Choroid plexus epithelial cell (primary cell): ENCODE measurements at regions not wholly inside any gene's neighbourhood (a gene's known extent, or its start where the extent isn't known, plus 50 kb on each side); places are given as distances from the start of the nearest gene placed in this dataset.

Experiments
- DNase-seq: peaks from one replicate; pipeline ENCODE4 v3.0.0-alpha.2; 2010; ENCODE audit warnings: low read depth
- H3K4me3 ChIP-seq: 2 replicates; pipeline ENCODE4 v1.5.1; 2011; ENCODE audit warnings: low read depth, mild to moderate bottlenecking, control low read depth, low read length, moderate library complexity
- CTCF ChIP-seq: conservative IDR thresholded peaks from 2 replicates; pipeline ENCODE4 v1.5.1; 2011; ENCODE audit warnings: low read depth, mild to moderate bottlenecking, control low read depth, inconsistent platforms, low read length, moderate library complexity

- TF ChIP-seq CTCF, result peak; percentile 81
- DNase-seq, result peak; percentile 92
- no peak overlapping the region for H3K4me3 ChIP-seq
These were observed 384.9 kb downstream of the HLX start for GRCh38 chr1:221263831-221264767.

- H3K4me3 ChIP-seq, result no peak overlapping the region
- no peak for DNase-seq
- TF ChIP-seq CTCF, result no peak
These were observed 385.6 kb downstream of the HLX start for GRCh38 chr1:221264848-221265247.

GRCh38 chr1:221268295-221268694, 389.1 kb downstream of the HLX start:
- TF ChIP-seq CTCF, result no peak
- no peak overlapping the region for H3K4me3 ChIP-seq
- peak; percentile 50 for DNase-seq

- no peak for DNase-seq
- no peak for TF ChIP-seq CTCF
- no peak overlapping the region for H3K4me3 ChIP-seq
These were observed 392.5 kb downstream of the HLX start for GRCh38 chr1:221271701-221272100.

GRCh38 chr1:221272940-221273339, 393.7 kb downstream of the HLX start:
- DNase-seq, result no peak
- no peak for TF ChIP-seq CTCF

GRCh38 chr1:221274373-221274772, 395.1 kb downstream of the HLX start:
- no peak for DNase-seq
- H3K4me3 ChIP-seq, result no peak overlapping the region
- TF ChIP-seq CTCF, result no peak

More at GRCh38 chr1:221272940-221273339, 393.7 kb downstream of the HLX start:
- no peak overlapping the region for H3K4me3 ChIP-seq

GRCh38 chr1:221276896-221277409, 397.7 kb downstream of the HLX start:
- no peak for TF ChIP-seq CTCF

More at GRCh38 chr1:221276896-221277409, 397.7 kb downstream of the HLX start:
- DNase-seq, result no peak
- H3K4me3 ChIP-seq, result no peak overlapping the region
